HepG2 (cell line): ENCODE measurements at regions not wholly inside any gene's neighbourhood (a gene's known extent, or its start where the extent isn't known, plus 50 kb on each side); places are given as distances from the start of the nearest gene placed in this dataset.

Source experiments
- ATAC-seq: fragments of 200-7000 bp; cut with Tn5 transposase; 3 replicates; pipeline ENCODE4 v1.9.1; 2020; ENCODE audit warnings: mild to moderate bottlenecking, moderate library complexity
- BruUV-seq: library from RNA; stranded (reverse); fragments of 400-500 nt; replicated peaks from 2 replicates; lab custom pipeline; 2021; lab: Mats Ljungman, UMichigan
- CTCF ChIA-PET: fragments of 300-600 bp; formaldehyde crosslinking; extraction: SDS; loops from one replicate; lab custom pipeline; 2021; ENCODE audit warnings: low total read pairs, inconsistent platforms, low intra/inter-chr PET ratio; lab: Yijun Ruan, JAX
- POLR2A ChIA-PET: fragments of 350-600 bp; sonication (Branson Sonifier 250); formaldehyde crosslinking; loops from one replicate; lab custom pipeline; 2020; ENCODE audit warnings: antibody characterized with exemption, inconsistent platforms; lab: Yijun Ruan, JAX
- DNase-seq: peaks from one replicate; pipeline ENCODE4 v3.0.0-alpha.2; 2015; ENCODE audit warnings: low spot score
- FAIRE-seq: peaks from 3 replicates; lab custom pipeline; 2011; peaks lifted over from hg19 to GRCh38; lab: Jason Lieb, UNC
- H2AFZ ChIP-seq: one replicate; pipeline ENCODE4 v1.6.1; 2011; ENCODE audit warnings: low read length, inconsistent platforms
- H3K27ac ChIP-seq: fragments of 300-600 bp; 3 replicates; pipeline ENCODE4 v1.8.0; 2011; ENCODE audit warnings: mixed run types, mild to moderate bottlenecking, mixed read lengths, low read length, inconsistent platforms; ENCODE audit not compliant: insufficient read depth; ENCODE audit errors: extremely low read length
- H3K27me3 ChIP-seq, 2 experiments: fragments of 200-600 bp in 1 of 2; 2 replicates in 1 of 2; 3 replicates in 1 of 2; pipeline versions ENCODE4 v1.6.0 to v1.8.0; 2011; ENCODE audit warnings: low read length in 2 of 2, mild to moderate bottlenecking in 2 of 2, moderate library complexity in 2 of 2, inconsistent platforms in 1 of 2; ENCODE audit not compliant: insufficient read depth in 2 of 2, control insufficient read depth in 1 of 2
- H3K36me3 ChIP-seq, 2 experiments: fragments of 200-600 bp in 1 of 2; replicated peaks in 1 of 2; 2 replicates in 1 of 2; 3 replicates in 1 of 2; pipeline versions ENCODE4 v1.5.1 to v1.8.0; 2011; ENCODE audit warnings: low read length in 2 of 2, inconsistent platforms in 1 of 2; ENCODE audit not compliant: insufficient read depth in 2 of 2, control insufficient read depth in 1 of 2
- H3K4me1 ChIP-seq: 2 replicates; pipeline ENCODE4 v1.5.1; 2012; ENCODE audit warnings: low read length, inconsistent platforms; ENCODE audit not compliant: insufficient read depth
- H3K4me2 ChIP-seq: 2 replicates; pipeline ENCODE4 v1.6.0; 2011; ENCODE audit warnings: low read depth, low read length, inconsistent platforms
- H3K4me3 ChIP-seq, 3 experiments: fragments of 200-600 bp in 1 of 3; sonication (generic), shearing (Covaris generic) in 1 of 3; replicated peaks in 1 of 3; 2 replicates each; pipeline ENCODE4 v1.5.1; 2011 to 2016; ENCODE audit warnings: low read length in 3 of 3, inconsistent platforms in 2 of 3, low read depth in 2 of 3, mild to moderate bottlenecking in 2 of 3, control low read depth in 1 of 3, mixed read lengths in 1 of 3; ENCODE audit not compliant: insufficient read depth in 1 of 3
- H3K79me2 ChIP-seq: one replicate; pipeline ENCODE4 v1.6.1; 2011; ENCODE audit warnings: low read length, inconsistent platforms; ENCODE audit not compliant: insufficient read depth
- H3K9ac ChIP-seq: 2 replicates; pipeline ENCODE4 v1.6.0; 2011; ENCODE audit warnings: mild to moderate bottlenecking, low read depth, low read length, inconsistent platforms; ENCODE audit not compliant: insufficient read depth
- H3K9me3 ChIP-seq: 2 replicates; pipeline ENCODE4 v1.5.1; 2012; ENCODE audit warnings: mild to moderate bottlenecking, low read length
- H4K20me1 ChIP-seq: 2 replicates; pipeline ENCODE4 v1.6.0; 2011; ENCODE audit warnings: inconsistent platforms, mild to moderate bottlenecking, low read length, moderate library complexity; ENCODE audit not compliant: insufficient read depth
- ATM ChIP-seq: fragments of 450-650 bp; IDR thresholded peaks from 2 replicates; pipeline ENCODE4 v1.7.1; 2017; ENCODE audit warnings: mild to moderate bottlenecking, borderline replicate concordance
- E2F5 ChIP-seq: sonication (generic); formaldehyde crosslinking; conservative IDR thresholded peaks from 2 replicates; pipeline ENCODE4 v1.4.0; 2020; ENCODE audit warnings: missing genetic modification reagents
- ELF1 ChIP-seq: sonication (generic); formaldehyde crosslinking; IDR thresholded peaks from 2 replicates; pipeline ENCODE4 v1.4.0; 2020; ENCODE audit warnings: missing genetic modification reagents
- GFI1 ChIP-seq: sonication (generic); formaldehyde crosslinking; IDR thresholded peaks from 2 replicates; pipeline ENCODE4 v1.5.0; 2020; ENCODE audit warnings: missing genetic modification reagents, mild to moderate bottlenecking, borderline replicate concordance
- HIVEP1 ChIP-seq: sonication (generic); formaldehyde crosslinking; IDR thresholded peaks from 2 replicates; pipeline ENCODE4 v1.4.0; 2020; ENCODE audit warnings: mild to moderate bottlenecking, missing genetic modification reagents
- MYPOP ChIP-seq: sonication (generic); formaldehyde crosslinking; IDR thresholded peaks from 2 replicates; pipeline ENCODE4 v1.8.1; 2023; ENCODE audit warnings: mild to moderate bottlenecking, moderate library complexity, missing genetic modification reagents
- NBN ChIP-seq: fragments of 450-650 bp; conservative IDR thresholded peaks from 2 replicates; pipeline ENCODE4 v1.6.1; 2017
- REL ChIP-seq: sonication (generic); formaldehyde crosslinking; conservative IDR thresholded peaks from 2 replicates; pipeline ENCODE4 v1.8.0; 2022; ENCODE audit warnings: mild to moderate bottlenecking, missing genetic modification reagents, moderate library complexity
- ZBTB42 ChIP-seq: sonication (generic); formaldehyde crosslinking; IDR thresholded peaks from 2 replicates; pipeline ENCODE4 v1.5.0; 2020; ENCODE audit warnings: mild to moderate bottlenecking, missing genetic modification reagents
- WGBS: methylation state at CpG from one replicate; pipeline ENCODE4 v1.1.6; 2017; ENCODE audit warnings: low lambda C conversion rate; 5-methylcytosine and 5-hydroxymethylcytosine counted together
- in situ Hi-C: cut with HindIII; loops from 2 replicates; pipeline ENCODE4 v1.10.0; 2017; ENCODE audit warnings: low pct_unique_long_range_greater_than_20kb; ENCODE audit not compliant: extremely low pct_ligation_motif_present
- intact Hi-C: fragments of 100-400 bp; cut with micrococcal nuclease; formaldehyde crosslinking; loops from one replicate; pipeline ENCODE4 v1.10.0; 2022; ENCODE audit not compliant: unreplicated experiment

GRCh38 chr4:26047795-26048194, 133.8 kb downstream of the SMIM20 start (continued):
- TF ChIP-seq MYPOP (CRISPR knock-in tag) (no peak), NBN (no peak), REL (no peak), E2F5 (CRISPR knock-in tag) (no peak), GFI1 (CRISPR knock-in tag) (no peak), ATM (no peak), ZBTB42 (CRISPR knock-in tag) (no peak)

GRCh38 chr4:26048378-26048882, 134.4 kb downstream of the SMIM20 start:
- in situ Hi-C loops (loop anchor here (25.0 kb wide), 1 partner anchor 364 kb away; no protein-coding TSS in a partner anchor), intact Hi-C loops (no loop called here)
- WGBS, result 60% methylated on average over 9 of the region's 12 CpGs
- Histone ChIP-seq H3K27ac (no peak overlapping the region), H3K4me2 (no peak overlapping the region), H4K20me1 (no peaks in the 10 kb centered on the region), H3K79me2 (no peaks in the 10 kb centered on the region)
- no TSS peak for BruUV-seq
- no peak for FAIRE-seq
- no peak for TF ChIP-seq HIVEP1
- TF ChIP-seq ELF1 (CRISPR knock-in tag), result no peak
- TF ChIP-seq, all 625 proteins: peak for 0
- Histone ChIP-seq H3K4me3 (no peak overlapping the region), H2AFZ (no peak overlapping the region), H3K36me3 (no peaks in the 10 kb centered on the region), H3K27me3 (peaks cover 1 to 9% of the 10 kb centered on the region in 2 experiments; a peak in 1 of 5 replicates), H3K9me3 (no peaks in the 10 kb centered on the region), H3K4me1 (0 out of 2 replicates have a peak, but pooled peaks cover 9% of the 10 kb centered on the region), H3K9ac (no peak overlapping the region)
- ATAC-seq, result no peak
- DNase-seq, result no peak
- ChIA-PET POLR2A (no interaction called here), CTCF (no interaction called here)
